NCI-H128 (cell line): ENCODE measurements at regions not wholly inside any gene's neighbourhood (a gene's known extent, or its start where the extent isn't known, plus 50 kb on each side); places are given as distances from the start of the nearest gene placed in this dataset.

Experiments used
- DNase-seq: peaks from one replicate; lab custom pipeline; 2025; ENCODE audit not compliant: unreplicated experiment; lab: John Stamatoyannopoulos, UW

DNA sequence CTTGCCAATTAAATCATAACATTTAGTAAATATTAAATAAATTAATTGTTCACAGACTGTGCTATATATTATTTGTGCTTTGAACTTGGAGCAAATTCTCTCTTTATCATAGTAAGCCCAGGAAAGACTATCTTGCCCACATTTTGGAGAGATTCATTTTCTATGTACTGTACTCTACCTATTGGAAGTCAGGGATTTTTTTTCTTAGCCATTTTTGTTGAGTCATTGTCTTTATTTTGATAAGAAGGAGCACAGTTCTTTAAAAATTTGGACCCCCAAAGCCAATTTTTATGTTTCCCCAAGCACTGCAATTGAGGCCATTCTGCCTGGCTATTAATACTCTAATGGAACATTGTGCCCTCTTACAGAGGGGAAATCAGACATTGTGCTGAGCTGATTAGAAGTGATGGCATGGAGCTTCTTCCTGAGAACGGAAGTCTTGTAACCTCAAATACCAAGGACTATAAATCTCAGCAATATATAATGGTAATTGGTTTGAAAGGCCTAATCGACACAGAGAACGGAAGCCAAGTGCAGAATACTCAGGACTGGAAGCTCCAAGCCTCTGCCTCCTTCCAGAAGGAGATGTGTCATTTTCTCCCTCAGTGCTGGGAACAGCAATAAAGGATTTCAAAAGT, 188.8 kb upstream of the PAPPA start:
- DNase-seq = no peak

DNA sequence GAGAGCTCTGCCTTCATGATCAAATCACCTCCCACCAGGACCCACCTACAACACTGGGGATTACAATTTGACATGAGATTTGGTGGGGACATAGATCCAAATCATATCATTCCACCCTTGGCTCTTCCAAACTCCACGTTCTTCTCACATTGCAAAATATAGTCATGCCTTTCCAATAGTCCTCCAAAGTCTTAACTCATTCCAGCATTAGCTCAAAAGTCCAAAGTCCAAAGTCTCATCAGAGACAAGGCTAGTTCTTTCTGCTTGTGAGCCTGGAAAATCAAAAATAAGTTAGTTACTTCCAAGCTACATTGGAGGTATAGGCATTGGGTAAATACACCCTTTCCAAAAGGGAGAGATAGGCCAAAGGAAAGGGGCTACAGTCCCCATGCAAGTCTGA, 186.9 kb upstream of the PAPPA start:
- DNase-seq = no peak

DNA sequence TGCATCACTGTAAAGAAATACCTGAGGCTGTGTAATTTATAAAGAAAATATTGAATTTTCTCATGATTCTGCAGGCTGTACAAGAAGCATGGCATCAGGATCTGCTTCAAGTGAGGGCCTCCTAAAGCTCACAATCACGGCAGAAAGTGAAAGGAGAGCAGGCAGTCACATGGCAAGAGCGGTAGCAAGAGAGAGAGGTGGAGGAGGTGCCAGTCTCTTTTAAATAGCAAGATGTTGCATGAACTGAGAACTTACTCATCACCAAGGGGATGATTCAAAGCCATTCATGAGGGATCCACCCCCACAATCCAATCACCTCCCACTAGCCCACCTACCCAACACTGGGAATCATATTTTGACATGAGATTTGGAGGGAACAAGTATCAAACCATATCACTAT, 184.5 kb upstream of the PAPPA start:
- DNase-seq = no peak

DNA sequence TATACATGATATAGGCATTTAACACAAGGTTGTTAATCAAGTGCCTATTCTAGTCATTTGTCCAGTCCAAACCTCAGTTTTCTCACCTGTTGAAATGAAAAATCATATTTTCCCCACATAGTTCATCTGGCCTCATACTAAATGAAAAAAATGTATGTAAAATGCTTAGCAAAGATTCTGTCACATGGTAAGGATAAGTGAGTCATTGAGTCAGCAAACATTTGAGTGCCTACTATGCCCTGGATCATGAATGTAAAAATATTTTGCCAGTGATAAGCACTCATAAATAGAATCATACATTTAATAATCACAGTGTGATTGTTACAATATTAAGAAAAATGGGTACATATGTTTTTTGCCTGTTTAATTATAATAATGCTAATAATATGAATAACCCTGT, 181.2 kb upstream of the PAPPA start:
- DNase-seq = no peak

DNA sequence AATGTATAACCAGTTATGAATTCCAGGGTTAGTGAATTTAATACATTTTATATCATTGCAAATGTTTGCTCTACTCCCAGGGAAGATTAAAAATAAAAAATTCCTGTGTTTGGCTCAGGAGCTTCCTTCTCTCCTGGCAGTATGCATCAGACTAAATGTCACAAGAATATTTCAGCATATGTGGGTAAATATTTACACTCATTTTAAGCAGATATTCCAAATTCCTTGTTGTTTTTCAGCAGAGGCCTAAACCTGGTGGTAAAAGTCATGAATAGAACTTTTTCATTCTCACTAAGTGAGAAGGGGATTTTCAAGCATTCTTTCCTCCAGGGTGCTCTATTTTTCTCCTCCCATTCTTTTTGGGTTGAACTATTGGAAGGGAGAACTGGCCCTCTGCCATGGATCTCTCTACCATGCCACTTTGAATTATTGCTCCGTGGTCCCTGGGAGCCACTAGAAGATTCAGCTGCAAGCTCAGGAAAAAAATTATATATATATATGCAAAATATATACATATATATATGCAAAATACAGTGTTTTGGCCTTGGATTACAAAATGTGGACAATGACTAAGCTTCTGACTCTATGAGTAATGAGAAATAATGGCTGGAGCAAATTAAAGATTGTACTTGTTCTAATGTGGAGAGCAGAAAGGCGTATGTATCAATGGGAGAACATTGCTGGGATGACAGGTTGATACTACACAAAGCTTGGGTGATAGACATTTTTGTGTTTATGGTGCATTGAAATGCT, 180.6 kb upstream of the PAPPA start:
- DNase-seq = no peak

DNA sequence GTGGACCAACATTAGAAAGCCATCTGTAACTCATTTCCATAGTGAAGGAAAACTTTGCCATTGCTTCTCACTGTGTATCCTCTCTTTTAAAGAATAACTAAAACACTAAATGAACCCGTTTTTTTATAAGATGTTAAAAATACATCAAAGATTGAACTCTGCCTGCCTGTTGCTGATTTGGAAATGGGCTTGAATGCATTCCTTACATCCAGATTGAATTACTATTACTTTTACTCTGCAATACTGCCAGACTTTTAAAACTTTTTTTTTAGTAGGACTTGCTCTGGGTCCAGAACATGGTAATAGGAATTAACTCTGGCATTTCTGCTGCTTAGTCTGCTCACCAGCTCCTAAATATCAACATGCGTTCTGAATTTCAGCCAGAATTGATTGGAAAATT, 176.8 kb upstream of the PAPPA start:
- DNase-seq = no peak

DNA sequence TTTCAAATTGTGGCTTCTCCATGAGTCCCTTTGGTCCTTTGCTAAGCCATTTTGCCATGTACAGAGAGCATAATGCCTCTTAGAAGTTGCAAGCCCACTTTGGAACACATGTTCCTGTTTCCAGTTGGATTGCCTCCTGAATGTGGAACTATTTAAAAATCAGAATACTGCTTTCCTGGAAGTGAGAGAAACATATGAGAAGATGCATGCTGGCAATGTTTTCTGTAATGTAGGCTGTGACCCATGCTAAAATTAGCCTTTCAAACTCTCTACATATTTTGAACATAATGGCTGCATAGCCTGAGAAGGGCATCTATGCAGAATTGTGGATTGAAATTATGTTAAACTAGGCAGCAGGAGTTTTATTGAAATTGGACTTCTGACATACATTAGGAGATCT, 175.5 kb upstream of the PAPPA start:
- DNase-seq = no peak

DNA sequence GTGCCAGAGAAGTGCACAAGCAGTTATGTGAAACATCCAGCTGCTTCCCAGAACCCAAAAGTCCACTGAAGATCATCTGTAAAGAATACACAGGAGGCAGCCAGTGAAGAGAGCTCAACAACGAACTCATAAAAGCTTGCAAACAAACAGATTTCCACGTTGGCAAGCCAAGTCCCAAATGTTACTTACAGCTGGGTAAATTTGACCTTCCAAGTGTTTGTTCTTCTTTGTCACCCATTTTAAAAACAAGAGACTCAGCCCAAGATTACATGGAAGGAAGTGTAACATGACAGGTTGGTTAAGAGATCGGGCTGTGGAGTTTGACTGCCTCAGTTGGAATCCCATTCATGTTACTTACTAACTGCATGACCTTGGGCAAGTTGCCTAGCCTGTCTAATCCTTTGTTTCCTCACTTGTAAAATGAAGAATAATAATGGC, 174.9 kb upstream of the PAPPA start:
- DNase-seq = no peak

DNA sequence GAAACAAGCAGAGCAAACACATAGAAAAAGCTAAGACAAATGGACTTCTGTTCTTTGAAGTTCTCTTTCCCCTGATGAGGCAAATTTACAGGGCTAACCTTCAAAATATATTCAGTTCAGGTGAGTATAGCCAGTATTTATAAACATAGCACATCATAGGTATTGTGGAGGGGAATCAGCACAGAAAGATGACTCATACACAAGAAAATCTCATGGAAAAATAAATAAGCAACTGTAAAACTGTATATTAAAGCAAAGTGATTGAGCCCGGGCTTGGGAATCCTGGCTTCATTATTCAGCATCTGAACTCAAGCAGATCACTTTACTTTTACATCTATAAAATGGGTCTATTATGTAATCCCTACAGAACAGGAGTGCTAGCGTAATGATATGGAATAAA, 173.5 kb upstream of the PAPPA start:
- DNase-seq = no peak

DNA sequence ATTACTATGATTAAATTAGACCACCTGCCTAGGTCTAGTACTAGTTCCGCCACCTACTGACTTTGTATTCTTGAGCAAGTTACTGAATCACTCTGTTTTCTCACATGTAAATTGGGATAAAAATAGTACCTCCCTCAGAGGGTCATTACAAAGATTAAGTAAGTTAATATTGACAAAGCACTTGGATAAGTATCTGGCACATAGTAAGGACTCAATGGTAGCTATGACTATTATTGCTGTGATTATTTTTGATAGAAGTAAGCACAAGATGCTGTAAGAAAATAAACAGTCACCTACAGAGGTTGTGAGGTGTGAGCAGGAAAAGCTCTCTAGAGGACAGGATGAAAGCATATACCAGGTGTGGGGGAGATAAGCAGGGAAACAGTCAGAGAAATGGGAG, 173.1 kb upstream of the PAPPA start:
- no peak for DNase-seq

DNA sequence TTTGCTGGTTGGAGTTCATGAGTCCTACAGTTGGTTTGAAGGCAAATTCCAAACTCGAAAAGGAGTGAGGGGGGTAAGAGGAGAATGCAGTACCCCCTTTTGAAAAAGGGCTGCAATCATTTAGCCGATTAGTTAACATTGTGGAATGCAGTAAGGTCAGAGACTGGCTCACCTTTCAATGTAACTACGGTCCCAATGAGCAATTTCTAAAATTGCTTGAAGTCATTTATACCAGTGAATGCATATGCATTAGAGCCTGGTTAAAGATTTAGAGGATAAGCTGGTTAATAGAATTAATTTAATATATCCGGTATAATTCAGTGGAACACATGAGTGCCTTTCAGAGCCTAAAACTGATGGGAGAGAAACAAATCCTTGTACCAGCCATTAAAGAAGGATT, 172.6 kb upstream of the PAPPA start:
- no peak for DNase-seq

DNA sequence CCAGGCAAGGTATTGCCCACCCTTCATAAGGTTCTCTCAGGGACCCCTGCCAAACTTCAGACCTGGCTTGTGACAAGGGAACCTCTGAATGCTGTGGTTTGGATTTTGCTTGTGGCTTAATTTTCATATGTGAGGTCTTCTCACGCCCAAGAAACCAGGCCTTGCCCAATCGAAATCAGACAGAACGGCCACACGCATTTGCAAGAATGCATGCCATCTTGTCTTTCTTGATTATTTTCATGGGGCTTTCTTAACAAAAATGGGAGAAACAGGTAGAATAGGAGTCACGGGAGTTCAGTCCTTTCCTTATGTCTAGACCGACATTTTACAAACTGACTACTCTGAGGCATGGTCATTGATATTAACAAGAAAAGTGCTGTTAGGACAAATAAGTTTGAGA, 170.2 kb upstream of the PAPPA start:
- no peak for DNase-seq

DNA sequence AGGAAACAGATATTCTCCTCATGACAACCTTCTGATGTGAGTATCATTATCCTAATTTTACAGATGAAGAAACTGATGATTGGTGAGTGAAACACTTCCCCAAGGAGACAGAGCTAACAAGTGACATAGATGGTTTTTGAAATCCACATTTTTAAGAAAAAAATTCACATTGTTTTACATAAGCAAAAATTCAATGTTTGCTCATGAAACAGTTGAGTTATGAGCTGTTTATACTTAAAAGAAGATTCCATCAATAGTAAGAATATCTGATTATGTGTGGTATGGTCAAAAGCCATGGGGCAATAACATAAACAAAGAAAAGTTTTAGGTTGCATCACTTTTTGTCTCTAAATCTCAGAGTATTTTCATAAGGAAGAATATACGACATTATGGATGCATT, 167.9 kb upstream of the PAPPA start:
- DNase-seq = no peak

DNA sequence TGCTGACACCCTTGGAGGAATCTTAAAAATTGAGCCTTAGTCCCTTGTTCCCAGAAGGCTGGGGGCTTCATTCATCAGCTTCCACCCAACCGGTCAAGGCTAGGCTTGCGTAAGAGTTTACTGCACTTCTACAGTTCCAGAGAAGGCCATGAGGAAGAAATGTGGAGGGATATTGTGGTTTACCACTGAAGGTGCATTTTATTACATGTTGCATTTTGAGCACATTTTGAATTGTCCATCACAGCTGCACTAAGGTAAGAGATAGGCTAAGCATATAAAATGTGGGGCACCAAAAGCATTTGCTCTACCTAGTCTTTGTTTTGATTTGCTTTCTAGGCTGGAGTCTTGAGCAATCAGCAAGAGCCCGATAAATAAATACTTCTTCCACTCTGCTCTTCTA, 167.1 kb upstream of the PAPPA start:
- DNase-seq = no peak

DNA sequence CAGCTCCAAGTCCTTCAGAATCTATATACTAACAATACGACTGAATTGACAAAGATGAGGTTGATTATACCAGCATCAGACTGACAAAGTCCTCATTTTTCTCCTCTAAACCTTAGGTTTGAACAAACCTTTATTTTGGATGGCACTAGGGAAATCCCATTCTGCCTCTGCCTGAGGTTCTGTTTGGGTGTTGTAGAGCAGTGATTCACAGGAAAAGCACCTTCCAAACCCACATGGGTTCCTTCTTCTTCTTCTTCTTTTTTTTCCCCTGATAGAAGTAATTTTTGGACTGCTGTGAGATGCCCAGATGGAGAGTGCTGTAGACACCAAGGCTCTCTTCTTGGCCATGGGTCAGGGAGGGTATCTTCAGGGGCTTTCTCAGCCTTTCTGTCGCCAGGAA, 164.9 kb upstream of the PAPPA start:
- no peak for DNase-seq

DNA sequence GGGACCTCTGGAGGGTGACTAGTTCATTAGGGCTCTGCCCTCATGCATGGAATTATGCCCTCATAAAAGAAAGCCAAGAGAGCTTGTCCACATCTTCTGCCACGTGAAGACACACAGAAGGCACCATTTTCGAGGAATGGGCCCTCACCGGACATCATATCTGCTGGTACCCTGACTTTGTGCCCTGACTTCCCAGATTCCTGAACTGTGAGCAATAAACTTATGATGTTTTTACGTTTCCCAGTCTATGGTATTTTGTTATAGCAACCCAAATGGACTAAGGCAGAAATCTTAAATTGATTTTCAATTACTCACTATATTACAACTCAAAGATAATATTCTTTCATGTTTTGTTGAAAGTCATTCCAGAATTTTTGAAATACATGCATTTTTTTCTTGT, 163.8 kb upstream of the PAPPA start:
- DNase-seq = no peak

DNA sequence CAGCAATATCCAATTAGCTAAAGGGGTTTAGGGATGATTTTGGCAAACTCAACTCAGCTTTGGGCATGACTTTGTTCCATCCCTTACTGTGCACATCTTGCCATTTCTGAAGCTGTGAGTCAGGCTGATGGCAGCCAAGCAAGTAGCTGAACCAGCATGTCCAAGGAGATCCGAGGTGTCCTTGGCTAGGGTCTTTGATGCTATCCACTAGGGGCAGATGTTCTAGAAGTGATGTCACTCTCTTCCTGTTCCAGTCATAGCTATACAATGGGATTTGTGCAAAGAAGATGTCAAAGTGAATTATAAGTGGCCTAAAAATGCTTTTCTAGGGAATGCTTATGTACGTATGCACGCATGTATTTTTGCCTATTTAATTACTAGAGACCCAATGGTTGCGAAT, 160.8 kb upstream of the PAPPA start:
- DNase-seq = no peak

DNA sequence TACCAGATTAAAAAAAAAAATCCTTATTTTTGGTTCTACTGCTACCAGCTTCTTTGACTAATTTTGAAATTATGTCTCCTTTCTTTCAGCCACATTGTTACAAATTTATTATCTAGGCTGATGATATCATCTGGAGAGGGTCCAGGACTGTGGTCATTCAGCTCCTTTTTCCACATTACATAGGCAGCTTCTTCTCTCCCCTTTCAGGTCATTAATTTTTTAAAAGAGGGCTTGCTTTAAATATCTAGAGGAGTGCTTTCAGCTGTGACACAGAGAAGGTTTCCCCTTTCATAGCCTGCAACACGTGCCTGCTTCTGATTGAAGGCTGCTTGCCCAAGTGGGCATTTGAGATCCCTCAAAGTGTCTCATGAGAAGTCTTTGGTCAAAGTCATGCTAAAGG, 155.7 kb upstream of the PAPPA start:
- no peak for DNase-seq

DNA sequence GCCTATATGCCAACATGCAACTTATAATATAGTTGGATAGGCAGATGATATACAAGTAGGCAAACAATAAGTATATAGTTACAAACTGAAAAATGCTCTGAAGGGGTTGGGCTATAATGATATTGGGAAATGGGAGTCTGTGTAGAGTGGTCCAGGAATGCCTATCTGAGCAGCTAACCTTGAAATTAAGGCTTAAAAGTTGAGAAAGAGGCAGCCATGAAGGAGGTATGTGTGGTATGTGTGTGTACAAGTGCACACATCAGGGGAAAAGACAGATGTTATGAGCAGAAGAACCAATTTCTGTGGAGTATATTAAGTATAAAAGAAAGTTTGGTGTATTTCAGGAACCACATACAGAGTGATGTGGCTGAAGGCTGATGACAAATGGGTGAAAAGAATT, 154.9 kb upstream of the PAPPA start:
- no peak for DNase-seq

DNA sequence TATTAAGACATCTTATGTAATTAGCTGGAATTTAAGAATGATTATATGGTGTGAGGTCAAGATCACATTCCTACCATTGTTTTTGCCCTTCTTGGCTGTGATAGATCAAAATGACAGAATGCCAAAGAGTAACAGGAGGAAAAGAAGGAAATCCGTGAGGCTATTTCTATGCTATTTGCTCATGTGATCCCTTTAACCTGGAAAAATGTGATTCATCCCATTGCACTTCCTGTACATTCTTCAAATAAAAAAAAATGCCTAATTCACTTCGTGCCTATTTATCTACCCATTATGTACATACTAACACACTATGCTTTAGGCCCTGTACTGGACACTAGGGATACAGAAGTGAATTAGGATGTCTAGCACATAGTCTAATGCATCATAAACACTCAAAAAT, 154.1 kb upstream of the PAPPA start:
- DNase-seq = no peak

DNA sequence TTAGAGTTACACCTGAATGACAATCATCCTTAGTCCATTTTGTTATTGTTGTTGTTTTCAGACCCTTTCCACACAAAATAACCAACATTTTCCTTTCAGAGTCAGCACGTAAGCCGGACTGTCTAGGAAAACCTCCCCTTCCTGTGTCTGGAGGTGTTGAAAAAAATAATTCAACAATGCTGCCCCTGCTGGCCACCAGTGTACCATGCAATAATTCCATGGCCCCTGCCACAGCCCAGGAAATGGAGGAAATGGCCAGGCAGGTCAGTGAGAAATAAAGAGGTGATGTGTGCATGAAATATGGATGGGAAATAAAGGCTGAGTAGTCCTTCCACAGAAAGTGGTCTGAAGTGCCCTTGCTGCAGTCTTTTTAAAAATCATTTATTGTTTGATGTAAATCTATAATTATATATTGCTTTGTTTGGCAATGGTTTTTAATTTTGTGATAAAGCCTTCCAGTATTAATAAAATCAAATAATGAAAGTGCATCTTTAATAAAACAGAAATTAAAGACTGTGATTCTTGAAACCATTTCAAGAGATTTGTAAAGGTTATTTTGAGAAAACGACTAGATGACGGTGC, 152.8 kb upstream of the PAPPA start:
- no peak for DNase-seq

DNA sequence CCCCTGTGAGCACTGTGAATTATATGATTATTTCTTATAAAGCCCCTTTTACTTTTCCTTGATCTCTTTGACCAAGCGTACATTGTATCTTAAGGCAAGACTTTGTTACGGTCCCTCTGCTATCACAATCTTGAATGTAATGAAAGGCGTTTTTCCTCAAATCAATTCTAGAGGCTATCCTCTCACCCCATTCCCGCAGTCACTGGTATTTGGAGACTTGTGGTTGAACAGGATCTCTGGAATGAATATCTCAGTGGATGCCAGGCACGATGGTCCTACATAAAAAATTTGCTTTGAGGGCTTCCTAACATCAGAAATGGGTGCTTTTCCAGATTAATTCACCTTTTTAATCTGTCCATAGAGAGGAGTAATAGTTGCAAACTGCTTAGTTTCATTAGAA, 151.4 kb upstream of the PAPPA start:
- DNase-seq = no peak

DNA sequence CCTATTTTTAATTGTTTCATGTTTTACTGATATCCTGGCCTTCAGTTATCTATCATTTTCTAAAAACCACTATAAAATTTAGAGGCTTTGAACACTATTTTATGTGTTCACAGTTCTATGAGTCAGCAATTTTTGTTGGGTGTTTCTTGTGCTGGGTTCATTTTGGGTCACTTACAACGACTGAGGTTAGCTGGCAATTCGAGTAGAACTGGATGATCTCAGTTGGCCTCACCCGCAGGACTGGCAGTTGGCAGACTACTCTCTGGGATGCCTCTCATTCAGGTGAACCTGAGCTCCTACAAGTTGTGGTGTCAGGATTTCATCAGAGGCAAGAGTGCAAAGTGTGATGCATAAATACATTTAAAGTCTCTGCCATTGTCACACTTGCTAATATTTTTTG, 151.0 kb upstream of the PAPPA start:
- no peak for DNase-seq
